OCI-LY1 (cell line): ENCODE measurements at regions not wholly inside any gene's neighbourhood (a gene's known extent, or its start where the extent isn't known, plus 50 kb on each side); places are given as distances from the start of the nearest gene placed in this dataset.

Experiments used
- EZH2 ChIP-seq: fragments of 200-600 bp; sonication (generic), shearing (Covaris generic); IDR thresholded peaks from 2 replicates; pipeline ENCODE4 v1.8.0; 2017; ENCODE audit warnings: borderline replicate concordance, mixed run types, mild to moderate bottlenecking, antibody characterized with exemption, low read length, moderate library complexity, mixed read lengths
- TF ChIP-seq, protein P1 (sequence below): fragments of 200-600 bp; sonication (generic), shearing (Covaris generic); IDR thresholded peaks from 2 replicates; pipeline ENCODE4 v1.5.1; 2017; ENCODE audit warnings: mild to moderate bottlenecking, antibody characterized with exemption, low read length, moderate library complexity, mixed read lengths

DNA sequence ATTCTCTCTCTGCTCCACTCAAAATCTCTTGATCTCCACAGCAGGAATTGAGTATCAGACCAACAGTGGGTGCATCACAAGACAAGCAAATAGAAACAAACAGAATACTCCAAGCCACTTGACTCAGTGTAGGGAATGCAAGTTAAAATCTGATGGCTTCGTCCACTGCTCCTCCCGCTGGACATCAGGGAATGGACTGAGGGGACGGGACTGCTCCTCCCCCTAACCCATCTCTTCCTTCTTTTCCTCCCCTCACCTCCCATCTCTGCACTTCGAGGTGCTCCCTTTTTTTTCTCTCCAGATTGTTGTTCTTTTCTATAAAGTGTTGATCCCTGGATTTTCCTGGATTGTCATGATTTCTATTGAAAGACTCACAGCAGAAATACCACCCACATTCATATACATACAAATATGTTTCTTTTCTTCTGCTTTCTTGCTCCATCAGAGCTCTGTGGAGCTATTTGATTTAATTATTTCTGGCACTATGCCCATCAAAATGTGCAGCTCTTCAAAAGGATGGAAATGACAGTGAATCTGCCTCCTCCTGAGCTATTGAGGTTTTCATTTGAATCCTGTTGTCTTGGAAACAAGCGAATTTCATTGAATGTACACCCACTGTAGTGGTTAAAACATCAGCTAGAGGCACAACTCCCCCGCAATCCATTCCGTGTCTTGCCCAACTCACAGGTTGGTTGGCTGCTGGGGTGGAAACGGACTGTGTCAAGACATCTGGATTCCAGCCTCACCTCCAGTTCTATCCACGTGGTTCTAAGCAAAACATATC is 199.7 kb downstream of the SPTSSA start:
- no peak for TF ChIP-seq EZH2
- TF ChIP-seq, protein P1, sequence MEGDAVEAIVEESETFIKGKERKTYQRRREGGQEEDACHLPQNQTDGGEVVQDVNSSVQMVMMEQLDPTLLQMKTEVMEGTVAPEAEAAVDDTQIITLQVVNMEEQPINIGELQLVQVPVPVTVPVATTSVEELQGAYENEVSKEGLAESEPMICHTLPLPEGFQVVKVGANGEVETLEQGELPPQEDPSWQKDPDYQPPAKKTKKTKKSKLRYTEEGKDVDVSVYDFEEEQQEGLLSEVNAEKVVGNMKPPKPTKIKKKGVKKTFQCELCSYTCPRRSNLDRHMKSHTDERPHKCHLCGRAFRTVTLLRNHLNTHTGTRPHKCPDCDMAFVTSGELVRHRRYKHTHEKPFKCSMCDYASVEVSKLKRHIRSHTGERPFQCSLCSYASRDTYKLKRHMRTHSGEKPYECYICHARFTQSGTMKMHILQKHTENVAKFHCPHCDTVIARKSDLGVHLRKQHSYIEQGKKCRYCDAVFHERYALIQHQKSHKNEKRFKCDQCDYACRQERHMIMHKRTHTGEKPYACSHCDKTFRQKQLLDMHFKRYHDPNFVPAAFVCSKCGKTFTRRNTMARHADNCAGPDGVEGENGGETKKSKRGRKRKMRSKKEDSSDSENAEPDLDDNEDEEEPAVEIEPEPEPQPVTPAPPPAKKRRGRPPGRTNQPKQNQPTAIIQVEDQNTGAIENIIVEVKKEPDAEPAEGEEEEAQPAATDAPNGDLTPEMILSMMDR = no peak
